NOMO-1 treated with dmso at 0.1 percent for 144 hours (cell line): ENCODE measurements at regions not wholly inside any gene's neighbourhood (a gene's known extent, or its start where the extent isn't known, plus 50 kb on each side); places are given as distances from the start of the nearest gene placed in this dataset.
"Not testable (repeated sequence)": the region's sequence is repeated elsewhere in the genome, so short reads cannot be mapped to it uniquely, and the experiment has no call there.

Source experiments
- DNase-seq: peaks from one replicate; lab custom pipeline; 2025; ENCODE audit not compliant: unreplicated experiment; lab: John Stamatoyannopoulos, UW

DNA sequence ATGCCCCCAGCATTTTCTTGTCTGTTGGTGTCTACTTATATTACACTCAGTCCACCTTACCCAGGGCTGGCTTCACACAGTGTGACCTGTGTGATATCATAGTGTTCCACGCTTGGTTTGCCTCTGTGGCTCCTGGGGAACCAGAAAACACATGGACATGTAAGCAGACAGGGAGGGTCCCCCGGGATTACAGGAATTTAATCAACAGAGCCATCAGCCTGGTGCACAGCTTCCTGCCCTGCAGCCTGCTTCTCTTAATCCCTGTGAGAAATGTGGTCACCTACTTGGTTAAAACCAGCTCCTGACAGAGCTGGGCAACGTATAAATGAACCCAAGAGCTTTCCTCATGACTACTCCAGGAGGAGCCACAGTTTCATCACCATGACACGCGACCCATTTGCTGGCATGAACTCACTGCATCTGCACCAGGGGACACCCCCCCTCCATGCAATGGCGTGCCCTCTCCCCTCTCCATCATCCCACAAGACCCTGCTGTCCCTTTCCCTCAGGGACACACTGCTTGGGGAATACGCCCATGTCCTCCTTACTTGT, 152.1 kb downstream of the UQCRFS1 start:
- no peak for DNase-seq

- DNase-seq = no peak
Measured at GRCh38 chr19:29056535-29056934, 156.4 kb downstream of the UQCRFS1 start.

DNA sequence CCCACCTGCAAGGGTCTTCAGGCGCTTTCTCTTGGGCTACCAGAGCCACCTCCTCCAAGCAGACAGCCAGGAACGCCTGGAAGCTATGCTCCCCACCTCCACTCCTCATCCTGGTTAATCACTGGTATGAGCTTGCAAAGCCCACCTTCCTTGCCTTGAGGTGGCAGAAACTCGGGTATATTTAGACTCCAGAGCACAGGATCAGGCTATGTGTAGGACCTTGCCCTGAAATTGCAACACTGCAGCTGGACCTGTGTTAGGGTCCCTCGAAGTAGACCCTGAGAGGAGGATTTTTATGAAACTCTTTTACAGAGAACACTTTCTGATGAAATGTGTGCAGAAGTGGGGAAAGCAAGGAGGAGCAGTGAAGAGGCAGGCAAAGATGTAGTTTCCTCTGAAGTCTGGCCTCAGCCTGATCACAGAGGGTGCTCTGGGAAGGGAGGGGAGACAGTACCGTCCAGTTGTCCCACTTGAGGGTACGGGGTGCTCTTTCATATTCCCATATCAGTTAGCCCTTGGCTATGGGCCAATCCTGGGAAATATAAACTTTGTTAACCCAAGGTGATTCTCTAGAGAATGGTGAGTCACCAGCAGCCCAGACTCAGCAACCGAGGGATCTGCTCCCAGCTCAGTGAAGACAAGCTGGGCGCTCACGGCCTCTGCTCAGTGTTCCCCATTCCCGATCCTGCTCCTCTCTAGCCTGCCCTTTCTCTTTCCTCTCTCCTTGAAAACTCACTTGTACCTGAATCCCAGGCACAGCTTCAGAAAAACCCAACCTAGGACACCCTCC, 157.9 kb downstream of the UQCRFS1 start:
- no peak for DNase-seq

GRCh38 chr19:29048873-29049272, 164.1 kb downstream of the UQCRFS1 start:
- no peak for DNase-seq

GRCh38 chr19:29045679-29046254, 167.2 kb downstream of the UQCRFS1 start:
- DNase-seq = no peak

GRCh38 chr19:29044037-29044436, 168.9 kb downstream of the UQCRFS1 start:
- DNase-seq = no peak

DNA sequence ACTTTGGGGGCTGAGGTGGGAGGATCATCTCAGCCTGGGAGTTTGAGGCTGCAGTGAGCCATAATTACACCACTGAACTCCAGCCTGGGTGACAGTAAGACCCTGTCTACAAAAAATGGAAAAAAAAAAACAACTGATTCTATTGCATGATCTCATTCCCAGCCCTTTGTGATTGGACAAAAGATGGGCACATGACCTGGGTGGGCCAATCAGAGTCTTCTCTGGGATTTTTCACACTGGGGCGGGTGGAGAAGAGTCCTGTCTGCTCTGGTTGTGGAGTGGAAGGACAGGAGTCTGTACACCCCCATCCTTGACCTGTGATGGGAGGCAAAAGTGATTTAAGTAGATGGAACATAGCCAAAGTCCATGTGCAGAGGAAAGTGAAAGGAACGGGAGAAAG, 170.5 kb downstream of the UQCRFS1 start:
- no peak for DNase-seq

- no peak for DNase-seq
Measured at GRCh38 chr19:29040951-29041350, 172.0 kb downstream of the UQCRFS1 start.

GRCh38 chr19:29040292-29040691, 172.7 kb downstream of the UQCRFS1 start:
- no peak for DNase-seq

GRCh38 chr19:29039036-29039435, 173.9 kb downstream of the UQCRFS1 start:
- DNase-seq = not testable (repeated sequence)

DNA sequence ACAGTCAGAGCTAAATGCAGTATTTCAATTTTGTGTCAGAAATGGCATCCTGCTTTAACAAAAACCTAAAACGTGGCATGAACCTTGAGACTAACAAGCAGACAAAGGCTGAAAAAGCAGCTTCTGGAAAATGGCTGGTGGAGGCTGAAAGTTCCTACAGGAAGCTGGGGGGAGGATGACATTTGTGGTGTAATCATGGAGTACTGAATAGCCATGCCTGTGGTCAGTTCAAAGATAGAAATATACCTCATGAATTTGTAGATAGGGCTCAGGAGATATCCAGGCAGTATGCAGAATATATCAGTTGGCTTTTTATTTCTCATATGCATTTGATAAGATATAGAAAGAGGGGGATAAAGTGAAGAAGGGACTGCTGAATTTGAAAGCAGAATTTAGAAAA, 181.7 kb downstream of the UQCRFS1 start:
- DNase-seq = no peak

DNA sequence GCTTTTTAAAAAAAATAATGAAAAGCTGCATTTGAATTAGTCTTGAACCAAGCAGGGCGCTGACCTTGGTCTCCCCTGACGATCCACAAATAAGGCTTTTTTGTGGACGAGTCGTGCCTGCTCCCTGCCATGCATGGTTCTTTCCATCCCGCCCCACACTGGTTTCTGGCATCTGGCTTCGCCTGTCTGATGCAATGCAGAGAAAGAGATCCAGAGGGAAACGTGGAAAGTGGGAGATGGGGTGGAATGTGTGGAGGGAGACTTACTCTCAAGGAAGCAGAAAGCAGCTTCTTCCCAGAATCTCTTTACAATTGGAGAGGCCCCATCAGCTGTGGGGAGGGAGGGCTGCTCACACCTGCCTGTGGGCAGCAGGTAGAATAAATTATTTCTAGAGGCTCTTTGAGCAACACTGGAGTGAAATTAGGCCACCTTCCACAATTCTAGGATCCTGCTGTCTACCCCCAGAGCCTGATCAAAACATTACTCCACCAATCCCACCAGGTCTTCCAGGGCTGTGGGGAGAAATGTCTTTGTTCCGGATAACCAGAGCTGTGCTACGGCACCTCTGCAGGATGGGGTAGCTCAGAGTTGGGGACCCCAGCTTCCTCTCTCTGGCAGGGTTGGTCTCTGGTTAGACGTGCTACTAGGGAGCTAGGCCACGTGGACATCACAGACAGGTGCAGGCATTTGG, 183.5 kb downstream of the UQCRFS1 start:
- DNase-seq = no peak

DNA sequence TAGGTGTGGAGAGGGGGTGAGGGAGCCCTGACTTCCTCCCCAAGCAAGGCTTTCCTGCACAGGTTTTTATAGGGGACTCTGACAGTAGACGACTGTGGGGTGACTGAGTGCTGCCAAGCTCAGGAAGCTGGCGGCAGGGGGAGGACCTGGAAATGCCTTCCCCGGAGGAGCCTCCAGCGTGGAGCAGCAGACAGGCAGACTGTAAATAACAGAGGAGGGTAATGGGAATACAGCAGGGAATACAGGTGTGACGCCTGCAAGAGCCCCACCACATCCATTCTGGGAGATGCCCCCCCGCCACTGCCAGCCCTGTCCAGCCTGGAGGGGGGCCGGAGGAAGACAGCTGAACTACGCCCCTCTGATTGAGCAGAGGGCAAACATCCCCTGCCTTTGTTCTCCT, 190.4 kb downstream of the UQCRFS1 start:
- DNase-seq = no peak

GRCh38 chr19:29022165-29022564, 190.8 kb downstream of the UQCRFS1 start:
- no peak for DNase-seq

DNA sequence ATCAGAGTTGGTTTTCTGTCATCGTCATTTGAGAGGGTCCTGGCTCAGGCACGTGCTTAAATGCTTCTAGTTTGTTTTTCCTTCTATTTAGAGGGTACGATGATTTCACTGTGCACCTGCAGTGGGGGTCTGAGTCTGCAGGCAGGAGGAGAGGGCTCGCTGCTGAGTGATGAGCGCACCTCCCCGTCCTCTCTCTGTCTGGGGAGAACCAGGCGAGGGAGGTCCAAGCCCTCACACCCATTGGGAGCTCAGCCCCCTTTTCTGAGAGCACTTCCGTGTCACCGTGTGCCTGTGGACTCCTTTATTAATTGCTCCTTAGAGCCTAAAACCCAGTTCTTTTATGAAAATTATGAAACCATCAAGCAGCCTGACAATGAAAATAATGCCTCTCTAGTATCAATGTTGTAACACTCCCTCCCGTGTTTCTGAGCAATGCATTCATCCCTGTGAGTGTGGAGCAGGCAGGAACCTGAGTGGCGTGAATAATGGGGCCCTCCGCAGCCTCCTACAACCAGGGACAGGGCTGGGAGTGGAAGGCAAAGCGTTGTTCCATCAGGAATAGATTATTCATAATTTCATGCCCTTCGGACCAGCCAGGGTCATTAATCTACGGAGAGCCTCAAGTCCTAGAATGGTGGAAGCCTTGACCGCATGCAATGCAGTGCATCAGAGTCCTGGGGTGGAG, 191.6 kb downstream of the UQCRFS1 start:
- DNase-seq = no peak

GRCh38 chr19:29019403-29019802, 193.5 kb downstream of the UQCRFS1 start:
- no peak for DNase-seq

- DNase-seq = no peak
Measured at GRCh38 chr19:29018542-29018941, 194.4 kb downstream of the UQCRFS1 start.

DNA sequence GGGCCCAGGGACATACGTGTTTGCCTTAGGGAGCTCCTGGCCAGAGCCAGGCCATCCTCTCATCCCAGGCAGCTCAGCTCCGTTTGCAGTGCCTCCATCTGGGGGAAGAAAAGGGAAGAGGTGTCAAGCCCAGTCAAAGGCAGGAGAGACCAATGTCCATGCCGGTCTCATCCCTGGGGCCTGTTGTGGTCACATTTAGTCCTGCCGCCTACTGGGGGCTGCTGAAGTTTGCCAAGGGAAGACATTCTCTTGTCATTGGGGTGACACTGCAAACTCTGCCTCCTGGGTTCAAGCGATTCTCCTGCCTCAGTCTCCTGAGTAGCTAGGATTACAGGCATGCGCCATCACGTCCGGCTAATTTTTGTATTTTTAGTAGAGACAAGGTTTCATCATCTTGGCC, 195.2 kb downstream of the UQCRFS1 start:
- no peak for DNase-seq

DNA sequence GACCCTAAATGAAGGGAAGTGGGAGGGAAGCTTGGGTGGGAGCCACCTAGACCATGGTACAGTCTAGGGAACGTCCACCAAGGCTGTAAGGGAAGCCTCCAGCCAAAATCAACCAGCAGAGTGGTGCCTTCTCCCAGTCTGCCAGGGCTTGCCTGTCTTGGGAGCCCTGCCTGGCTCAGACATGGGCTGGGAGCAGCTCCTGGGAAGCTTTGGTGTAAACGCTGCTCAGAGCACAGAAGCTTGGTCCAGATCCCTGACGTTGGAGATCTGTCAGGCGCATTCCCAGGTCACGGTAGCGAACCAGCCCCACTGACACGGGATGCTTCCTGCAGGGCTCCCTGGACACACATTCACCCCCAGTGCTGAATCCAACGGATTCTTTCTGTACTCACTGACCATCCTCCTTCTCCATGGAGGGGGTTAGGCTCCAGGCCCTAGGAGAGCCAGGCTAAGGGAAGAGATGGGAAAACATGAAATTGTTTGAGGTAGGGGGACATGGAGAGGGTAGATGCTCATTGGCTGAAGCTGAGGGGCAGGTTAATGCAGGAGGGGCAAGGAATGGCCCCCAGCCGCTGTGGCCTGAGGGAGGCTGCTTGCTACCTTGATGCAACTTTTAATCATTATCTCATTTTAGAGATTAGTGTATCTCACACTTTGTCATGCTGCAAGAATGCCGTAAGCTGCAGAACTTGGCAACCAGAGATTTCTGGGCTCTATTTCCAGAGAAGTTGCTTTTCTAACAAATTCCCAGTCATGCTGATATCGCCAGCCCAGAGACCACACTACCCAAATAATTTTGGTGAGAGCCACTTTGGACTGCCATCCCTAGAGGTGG, 195.8 kb downstream of the UQCRFS1 start:
- DNase-seq = no peak

GRCh38 chr19:29016353-29016752, 196.6 kb downstream of the UQCRFS1 start:
- no peak for DNase-seq
